ACC112 (cell line): ENCODE measurements at regions not wholly inside any gene's neighbourhood (a gene's known extent, or its start where the extent isn't known, plus 50 kb on each side); places are given as distances from the start of the nearest gene placed in this dataset.
"Not testable (repeated sequence)": the region's sequence is repeated elsewhere in the genome, so short reads cannot be mapped to it uniquely, and the experiment has no call there.

ENCODE experiments used
- H2AFZ ChIP-seq: fragments of 200-600 bp; sonication (generic); one replicate; pipeline ENCODE4 v1.6.0; 2017; ENCODE audit warnings: antibody characterized with exemption, low read length; ENCODE audit not compliant: unreplicated experiment
- H3K27ac ChIP-seq: fragments of 200-600 bp; sonication (generic); 2 replicates; pipeline ENCODE4 v1.5.1; 2014; ENCODE audit warnings: low read depth, mild to moderate bottlenecking, antibody characterized with exemption, low read length, moderate library complexity
- H3K27me3 ChIP-seq: fragments of 200-600 bp; sonication (generic); 2 replicates; pipeline ENCODE4 v1.6.1; 2014; ENCODE audit warnings: mild to moderate bottlenecking, antibody characterized with exemption, low read length, moderate library complexity, mixed read lengths; ENCODE audit not compliant: insufficient read depth
- H3K36me3 ChIP-seq: fragments of 200-600 bp; sonication (generic); 2 replicates; pipeline ENCODE4 v1.6.1; 2016; ENCODE audit warnings: mild to moderate bottlenecking, antibody characterized with exemption, low read length, moderate library complexity, mixed read lengths; ENCODE audit not compliant: insufficient read depth
- H3K4me1 ChIP-seq: fragments of 200-600 bp; sonication (generic); one replicate; pipeline ENCODE4 v1.6.1; 2016; ENCODE audit warnings: low read length, mixed read lengths; ENCODE audit not compliant: insufficient read depth, unreplicated experiment, control insufficient read depth
- H3K4me3 ChIP-seq: fragments of 200-600 bp; sonication (generic); 2 replicates; pipeline ENCODE4 v1.5.1; 2014; ENCODE audit warnings: mild to moderate bottlenecking, low read depth, low read length
- H3K79me2 ChIP-seq: fragments of 200-600 bp; sonication (generic); one replicate; pipeline ENCODE4 v1.6.0; 2016; ENCODE audit warnings: low read length; ENCODE audit not compliant: control insufficient read depth, unreplicated experiment, insufficient read depth

GRCh38 chr3:177709470-177709869 is 512.2 kb upstream of the TBL1XR1 start:
- not testable (repeated sequence) for H3K27me3 ChIP-seq, H3K27ac ChIP-seq, H3K4me1 ChIP-seq, H3K36me3 ChIP-seq, H3K79me2 ChIP-seq, H2AFZ ChIP-seq, H3K4me3 ChIP-seq

GRCh38 chr3:177710506-177710905 is 513.2 kb upstream of the TBL1XR1 start:
- Histone ChIP-seq H3K27ac (no peak overlapping the region), H3K4me1 (no peaks in the 10 kb centered on the region), H3K79me2 (no peaks in the 10 kb centered on the region), H2AFZ (no peak overlapping the region), H3K4me3 (no peak overlapping the region), H3K27me3 (no peaks in the 10 kb centered on the region), H3K36me3 (no peaks in the 10 kb centered on the region)

- Histone ChIP-seq H3K79me2 (no peaks in the 10 kb centered on the region), H3K27me3 (no peaks in the 10 kb centered on the region), H3K4me1 (no peaks in the 10 kb centered on the region), H3K4me3 (no peak overlapping the region), H3K36me3 (no peaks in the 10 kb centered on the region), H3K27ac (no peak overlapping the region), H2AFZ (no peak overlapping the region)
Measured at GRCh38 chr3:177711637-177712036, 514.4 kb upstream of the TBL1XR1 start.

- H3K27ac ChIP-seq, result no peak overlapping the region
- no peak overlapping the region for H2AFZ ChIP-seq
- H3K4me3 ChIP-seq, result no peak overlapping the region
- H3K27me3 ChIP-seq, result no peaks in the 10 kb centered on the region
- H3K79me2 ChIP-seq, result no peaks in the 10 kb centered on the region
- H3K36me3 ChIP-seq, result no peaks in the 10 kb centered on the region
- no peaks in the 10 kb centered on the region for H3K4me1 ChIP-seq
Measured at GRCh38 chr3:177713928-177714900, 516.9 kb upstream of the TBL1XR1 start.

GRCh38 chr3:177714945-177715344 is 517.7 kb upstream of the TBL1XR1 start:
- Histone ChIP-seq H3K27ac (no peak overlapping the region), H3K4me1 (no peaks in the 10 kb centered on the region), H3K79me2 (no peaks in the 10 kb centered on the region), H2AFZ (no peak overlapping the region), H3K36me3 (no peaks in the 10 kb centered on the region), H3K27me3 (no peaks in the 10 kb centered on the region), H3K4me3 (no peak overlapping the region)

- no peaks in the 10 kb centered on the region for H3K27me3 ChIP-seq
- H3K36me3 ChIP-seq, result no peaks in the 10 kb centered on the region
- H3K27ac ChIP-seq, result no peak overlapping the region
- H2AFZ ChIP-seq, result no peak overlapping the region
- no peaks in the 10 kb centered on the region for H3K79me2 ChIP-seq
- H3K4me1 ChIP-seq, result no peaks in the 10 kb centered on the region
- H3K4me3 ChIP-seq, result no peak overlapping the region
Measured at GRCh38 chr3:177715980-177716379, 518.7 kb upstream of the TBL1XR1 start.

- H3K36me3 ChIP-seq, H3K27ac ChIP-seq, H3K4me3 ChIP-seq, H3K4me1 ChIP-seq, H2AFZ ChIP-seq, H3K27me3 ChIP-seq, H3K79me2 ChIP-seq: not testable (repeated sequence)
Measured at GRCh38 chr3:177720927-177721326, 523.6 kb upstream of the TBL1XR1 start.

- H3K36me3 ChIP-seq, result no peaks in the 10 kb centered on the region
- H3K27me3 ChIP-seq, result no peaks in the 10 kb centered on the region
- H3K4me3 ChIP-seq, result no peak overlapping the region
- H3K79me2 ChIP-seq, result no peaks in the 10 kb centered on the region
- H2AFZ ChIP-seq, result no peak overlapping the region
- no peaks in the 10 kb centered on the region for H3K4me1 ChIP-seq
- H3K27ac ChIP-seq, result no peak overlapping the region
Measured at GRCh38 chr3:177721864-177722785, 524.8 kb upstream of the TBL1XR1 start.

- no peak overlapping the region for H3K27ac ChIP-seq
- no peaks in the 10 kb centered on the region for H3K79me2 ChIP-seq
- no peaks in the 10 kb centered on the region for H3K36me3 ChIP-seq
- no peak overlapping the region for H3K4me3 ChIP-seq
- no peak overlapping the region for H2AFZ ChIP-seq
- no peaks in the 10 kb centered on the region for H3K4me1 ChIP-seq
- H3K27me3 ChIP-seq, result no peaks in the 10 kb centered on the region
Measured at GRCh38 chr3:177724020-177724638, 526.8 kb upstream of the TBL1XR1 start.

- H3K27ac ChIP-seq, result no peak overlapping the region
- no peaks in the 10 kb centered on the region for H3K27me3 ChIP-seq
- H3K79me2 ChIP-seq, result no peaks in the 10 kb centered on the region
- H3K4me3 ChIP-seq, result no peak overlapping the region
- no peaks in the 10 kb centered on the region for H3K36me3 ChIP-seq
- no peak overlapping the region for H2AFZ ChIP-seq
- peaks cover 6% of the 10 kb centered on the region for H3K4me1 ChIP-seq
Measured at GRCh38 chr3:177725165-177725564, 527.9 kb upstream of the TBL1XR1 start.
